Ovary (tissue), 3 donors: ENCODE measurements at regions not wholly inside any gene's neighbourhood (a gene's known extent, or its start where the extent isn't known, plus 50 kb on each side); places are given as distances from the start of the nearest gene placed in this dataset.

Experiments
- EP300 ChIP-seq: sonication (generic); formaldehyde crosslinking; IDR thresholded peaks from one replicate; pipeline ENCODE4 v1.6.1; 2017; ENCODE audit warnings: antibody characterized with exemption
- POLR2A ChIP-seq: fragments of 450-650 bp; IDR thresholded peaks from one replicate; pipeline ENCODE4 v1.6.1; 2017; ENCODE audit warnings: antibody characterized with exemption, mild to moderate bottlenecking, moderate library complexity
- TF ChIP-seq, protein P1 (sequence below), 3 donors: fragments of 450-650 bp in 2 of 3; fragments of 200-600 bp in 1 of 3; IDR thresholded peaks; one replicate each; pipeline versions ENCODE4 v1.5.1 to v1.8.0; 2016 to 2022; ENCODE audit warnings: antibody characterized with exemption in 3 of 3, mild to moderate bottlenecking in 1 of 3
- donor health status: DM: no; HTN: no; CAD: no.

DNA sequence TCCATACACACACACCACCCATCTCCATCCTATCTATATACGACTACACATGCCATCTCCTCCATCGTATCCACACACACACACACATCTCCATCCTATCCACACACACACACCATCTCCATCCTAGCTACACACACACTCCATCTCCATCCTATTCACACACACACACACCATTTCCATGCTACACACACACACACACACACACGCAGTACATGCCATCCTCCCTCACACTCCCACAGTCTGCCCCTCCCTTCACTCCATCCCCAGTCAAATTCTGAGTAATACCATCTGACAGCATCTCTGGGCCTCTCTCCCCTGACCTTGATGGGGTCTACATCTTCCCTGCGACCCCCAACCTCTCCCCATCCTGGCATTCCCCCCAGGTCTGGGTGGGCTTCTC is 193.8 kb upstream of the LHX5 start:
- TF ChIP-seq, protein P1, sequence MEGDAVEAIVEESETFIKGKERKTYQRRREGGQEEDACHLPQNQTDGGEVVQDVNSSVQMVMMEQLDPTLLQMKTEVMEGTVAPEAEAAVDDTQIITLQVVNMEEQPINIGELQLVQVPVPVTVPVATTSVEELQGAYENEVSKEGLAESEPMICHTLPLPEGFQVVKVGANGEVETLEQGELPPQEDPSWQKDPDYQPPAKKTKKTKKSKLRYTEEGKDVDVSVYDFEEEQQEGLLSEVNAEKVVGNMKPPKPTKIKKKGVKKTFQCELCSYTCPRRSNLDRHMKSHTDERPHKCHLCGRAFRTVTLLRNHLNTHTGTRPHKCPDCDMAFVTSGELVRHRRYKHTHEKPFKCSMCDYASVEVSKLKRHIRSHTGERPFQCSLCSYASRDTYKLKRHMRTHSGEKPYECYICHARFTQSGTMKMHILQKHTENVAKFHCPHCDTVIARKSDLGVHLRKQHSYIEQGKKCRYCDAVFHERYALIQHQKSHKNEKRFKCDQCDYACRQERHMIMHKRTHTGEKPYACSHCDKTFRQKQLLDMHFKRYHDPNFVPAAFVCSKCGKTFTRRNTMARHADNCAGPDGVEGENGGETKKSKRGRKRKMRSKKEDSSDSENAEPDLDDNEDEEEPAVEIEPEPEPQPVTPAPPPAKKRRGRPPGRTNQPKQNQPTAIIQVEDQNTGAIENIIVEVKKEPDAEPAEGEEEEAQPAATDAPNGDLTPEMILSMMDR (IDR thresholded peaks at IDR 0.05) = no peak
- no peak for TF ChIP-seq EP300
- no peak for TF ChIP-seq POLR2A
